Esophagus muscularis mucosa (tissue), 4 donors: ENCODE measurements at regions not wholly inside any gene's neighbourhood (a gene's known extent, or its start where the extent isn't known, plus 50 kb on each side); places are given as distances from the start of the nearest gene placed in this dataset.

Source experiments
- DNase-seq: peaks from one replicate; pipeline ENCODE4 v3.0.0-alpha.2; 2017; ENCODE audit errors: extremely low spot score
- H3K27ac ChIP-seq, 4 donors: fragments of 200-600 bp; sonication (generic); replicated peaks in 1 of 4; 1 replicate in 3 of 4; 2 replicates in 1 of 4; pipeline ENCODE4 v1.5.1; 2016 to 2019; ENCODE audit warnings: mild to moderate bottlenecking in 1 of 4
- H3K27me3 ChIP-seq, 4 donors: fragments of 200-600 bp; sonication (generic); one replicate each; pipeline versions ENCODE4 v1.5.1 to v1.6.0; 2016 to 2019
- H3K36me3 ChIP-seq, 4 donors: fragments of 200-600 bp; sonication (generic); one replicate each; pipeline ENCODE4 v1.5.1; 2016 to 2019
- H3K4me1 ChIP-seq, 4 donors: fragments of 200-600 bp; sonication (generic); one replicate each; pipeline ENCODE4 v1.5.1; 2016 to 2019
- H3K4me3 ChIP-seq, 4 donors: fragments of 200-600 bp; sonication (generic); 1 replicate in 2 of 4; 2 replicates in 2 of 4; pipeline ENCODE4 v1.5.1; 2016 to 2019; ENCODE audit warnings: mild to moderate bottlenecking in 4 of 4, moderate library complexity in 1 of 4
- H3K9me3 ChIP-seq, 4 donors: fragments of 200-600 bp; sonication (generic); 1 replicate in 3 of 4; 2 replicates in 1 of 4; pipeline ENCODE4 v1.5.1; 2016 to 2019
- CTCF ChIP-seq, 3 experiments: fragments of 200-600 bp in 2 of 3; fragments of 450-650 bp in 1 of 3; sonication (generic) in 2 of 3; IDR thresholded peaks; one replicate each; pipeline ENCODE4 v1.5.1; 2017 to 2019; ENCODE audit warnings: antibody characterized with exemption in 3 of 3, mild to moderate bottlenecking in 2 of 3, moderate library complexity in 1 of 3
- EP300 ChIP-seq: sonication (generic); formaldehyde crosslinking; IDR thresholded peaks from one replicate; pipeline ENCODE4 v1.6.1; 2017; ENCODE audit warnings: antibody characterized with exemption
- POLR2A ChIP-seq: fragments of 450-650 bp; IDR thresholded peaks from one replicate; pipeline ENCODE4 v1.6.1; 2017; ENCODE audit warnings: antibody characterized with exemption, moderate library complexity, mild to moderate bottlenecking, low read depth
- POLR2AphosphoS5 ChIP-seq, 2 donors: sonication (generic); formaldehyde crosslinking; IDR thresholded peaks; one replicate each; pipeline ENCODE4 v1.6.1; 2017; ENCODE audit warnings: antibody characterized with exemption in 2 of 2
- WGBS: methylation state at CpG from one replicate; pipeline ENCODE4 v1.1.5; 2018; 5-methylcytosine and 5-hydroxymethylcytosine counted together
- intact Hi-C: fragments of 100-400 bp; cut with DNase I; formaldehyde crosslinking; loops from one replicate; pipeline ENCODE4 v1.15.1; 2023

- TF ChIP-seq EP300: no peak
- TF ChIP-seq POLR2A: no peak
- TF ChIP-seq POLR2AphosphoS5 (IDR thresholded peaks at IDR 0.05): peak in 1 of 2 donors; percentile 16
- no peak for TF ChIP-seq CTCF (IDR thresholded peaks at IDR 0.05)
- no peak overlapping the region for H3K4me3 ChIP-seq
- H3K4me1 ChIP-seq: peaks cover 0 to 48% (median 30%) of the 10 kb centered on the region in 4 donors
- WGBS: 70% methylated on average over 5 of the region's 5 CpGs
- H3K27ac ChIP-seq: peak overlapping the region; percentile 27 to 72 (median 46)
- H3K27me3 ChIP-seq: no peaks in the 10 kb centered on the region
- no peak for DNase-seq
- no peaks in the 10 kb centered on the region for H3K36me3 ChIP-seq
- H3K9me3 ChIP-seq: no peaks in the 10 kb centered on the region
- intact Hi-C loops: no loop called here
These were observed 78.1 kb upstream of the ANXA1 start for GRCh38 chr9:73073337-73074175.

DNA sequence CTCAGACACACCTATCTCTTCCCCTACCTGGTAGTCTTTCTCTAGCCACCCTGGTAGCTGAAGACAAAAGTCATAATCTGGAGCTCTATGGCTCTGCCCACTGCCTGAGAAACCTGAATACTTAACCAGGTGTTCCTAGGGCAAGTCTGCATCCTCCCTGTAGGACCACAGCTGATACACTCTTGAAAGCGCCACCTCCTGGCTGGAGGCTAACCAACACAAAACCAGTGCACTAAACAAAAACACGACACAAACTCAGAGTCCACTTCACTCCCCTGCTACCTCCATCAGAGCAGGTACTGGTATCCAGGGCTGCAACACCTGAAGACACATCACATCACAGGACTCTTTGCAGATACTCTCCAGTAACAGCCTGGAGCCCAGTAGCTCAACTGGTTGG is 84.6 kb upstream of the ANXA1 start:
- WGBS: 100% methylated on average over 2 of the region's 2 CpGs
- H3K4me1 ChIP-seq: no peaks in the 10 kb centered on the region
- intact Hi-C loops: no loop called here
- H3K27ac ChIP-seq: no peak overlapping the region
- H3K36me3 ChIP-seq: no peaks in the 10 kb centered on the region
- no peaks in the 10 kb centered on the region for H3K9me3 ChIP-seq
- no peak overlapping the region for H3K4me3 ChIP-seq
- no peak for DNase-seq
- TF ChIP-seq EP300 (no peak), CTCF (IDR thresholded peaks at IDR 0.05) (no peak), POLR2A (no peak), POLR2AphosphoS5 (IDR thresholded peaks at IDR 0.05) (no peak)
- H3K27me3 ChIP-seq: no peaks in the 10 kb centered on the region

GRCh38 chr9:73065439-73065838 is 86.2 kb upstream of the ANXA1 start:
- no peak overlapping the region for H3K4me3 ChIP-seq
- no peaks in the 10 kb centered on the region for H3K9me3 ChIP-seq
- TF ChIP-seq CTCF (IDR thresholded peaks at IDR 0.05): no peak
- no peak for TF ChIP-seq EP300
- no peak for TF ChIP-seq POLR2AphosphoS5 (IDR thresholded peaks at IDR 0.05)
- no peak for TF ChIP-seq POLR2A
- H3K27ac ChIP-seq: no peak overlapping the region
- 86% methylated on average over 6 of the region's 6 CpGs for WGBS
- intact Hi-C loops: no loop called here
- no peak for DNase-seq
- no peaks in the 10 kb centered on the region for H3K27me3 ChIP-seq
- no peaks in the 10 kb centered on the region for H3K4me1 ChIP-seq
- no peaks in the 10 kb centered on the region for H3K36me3 ChIP-seq

DNA sequence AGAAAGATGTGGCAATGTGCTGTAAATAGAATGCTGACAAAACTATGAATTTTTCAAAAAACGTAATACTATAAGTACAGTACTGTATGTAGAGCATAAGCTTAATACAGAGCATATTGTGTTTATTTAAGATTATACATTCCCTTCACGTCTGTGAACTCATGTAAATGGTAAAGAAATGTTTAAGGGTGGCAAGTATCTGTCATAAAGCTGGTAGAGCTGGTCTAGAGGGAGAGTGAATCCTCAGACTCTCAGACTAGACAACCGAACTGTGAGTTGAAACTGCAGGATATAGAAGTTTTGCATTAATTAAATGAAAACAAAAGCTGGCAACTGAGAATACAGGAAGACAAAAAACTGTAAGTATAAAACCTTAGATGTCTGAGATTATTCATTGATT is 87.3 kb upstream of the ANXA1 start:
- Histone ChIP-seq H3K27me3 (no peaks in the 10 kb centered on the region), H3K27ac (no peak overlapping the region), H3K9me3 (no peaks in the 10 kb centered on the region), H3K36me3 (no peaks in the 10 kb centered on the region), H3K4me3 (no peak overlapping the region), H3K4me1 (no peaks in the 10 kb centered on the region)
- DNase-seq: no peak
- intact Hi-C loops: no loop called here
- WGBS: 68% methylated on average over 3 of the region's 3 CpGs
- TF ChIP-seq EP300 (no peak), POLR2A (no peak), POLR2AphosphoS5 (IDR thresholded peaks at IDR 0.05) (no peak), CTCF (IDR thresholded peaks at IDR 0.05) (no peak)

GRCh38 chr9:73061146-73061545 is 90.5 kb upstream of the ANXA1 start:
- Histone ChIP-seq H3K27me3 (no peaks in the 10 kb centered on the region), H3K9me3 (no peaks in the 10 kb centered on the region), H3K4me1 (no peaks in the 10 kb centered on the region), H3K27ac (no peak overlapping the region), H3K36me3 (no peaks in the 10 kb centered on the region), H3K4me3 (no peak overlapping the region)
- WGBS: 80% methylated on average over 3 of the region's 3 CpGs
- TF ChIP-seq CTCF (IDR thresholded peaks at IDR 0.05) (no peak), POLR2AphosphoS5 (IDR thresholded peaks at IDR 0.05) (no peak), EP300 (no peak), POLR2A (no peak)
- no peak for DNase-seq
- intact Hi-C loops: no loop called here
